ENCODE measurements at regions not wholly inside any gene's neighbourhood (a gene's known extent, or its start where the extent isn't known, plus 50 kb on each side); places are given as distances from the start of the nearest gene placed in this dataset.

GRCh38 chr21:43348801-43349261, 78.1 kb downstream of the SIK1 start:
- in situ Hi-C loops (cut with HindIII; ENCODE audit: low sequenced_read_pairs), result no loop called here
- no peak overlapping the region for H3K4me3 ChIP-seq (ENCODE audit: low read depth, low read length)
- no peak for TF ChIP-seq CTCF (IDR thresholded peaks at IDR 0.05; ENCODE audit: low read depth, low read length, missing control alignments)
- DNase-seq (ENCODE audit: low read depth), result no peak

GRCh38 chr21:43348170-43348766, 78.7 kb downstream of the SIK1 start:
- no peak for DNase-seq (ENCODE audit: low read depth)
- H3K4me3 ChIP-seq (ENCODE audit: low read depth, low read length), result no peak overlapping the region
- no peak for TF ChIP-seq CTCF (IDR thresholded peaks at IDR 0.05; ENCODE audit: low read depth, low read length, missing control alignments)
- in situ Hi-C loops (cut with HindIII; ENCODE audit: low sequenced_read_pairs), result no loop called here

- no peak overlapping the region for H3K4me3 ChIP-seq (ENCODE audit: low read depth, low read length)
- TF ChIP-seq CTCF (IDR thresholded peaks at IDR 0.05; ENCODE audit: low read depth, low read length, missing control alignments), result no peak
- in situ Hi-C loops (cut with HindIII; ENCODE audit: low sequenced_read_pairs), result no loop called here
- no peak for DNase-seq (ENCODE audit: low read depth)
Observed at GRCh38 chr21:43347461-43348169, 79.3 kb downstream of the SIK1 start.

GRCh38 chr21:43346551-43346950, 80.4 kb downstream of the SIK1 start:
- H3K4me3 ChIP-seq (ENCODE audit: low read depth, low read length), result no peak overlapping the region
- no peak for TF ChIP-seq CTCF (IDR thresholded peaks at IDR 0.05; ENCODE audit: low read depth, low read length, missing control alignments)
- no peak for DNase-seq (ENCODE audit: low read depth)
- in situ Hi-C loops (cut with HindIII; ENCODE audit: low sequenced_read_pairs), result no loop called here

- no peak for TF ChIP-seq CTCF (IDR thresholded peaks at IDR 0.05; ENCODE audit: low read depth, low read length, missing control alignments)
- DNase-seq (ENCODE audit: low read depth), result no peak
- in situ Hi-C loops (cut with HindIII; ENCODE audit: low sequenced_read_pairs), result no loop called here
- H3K4me3 ChIP-seq (ENCODE audit: low read depth, low read length), result no peak overlapping the region
Observed at GRCh38 chr21:43345746-43346409, 81.1 kb downstream of the SIK1 start.

- in situ Hi-C loops (cut with HindIII; ENCODE audit: low sequenced_read_pairs), result no loop called here
- H3K4me3 ChIP-seq (ENCODE audit: low read depth, low read length), result no peak overlapping the region
- DNase-seq (ENCODE audit: low read depth), result no peak
- no peak for TF ChIP-seq CTCF (IDR thresholded peaks at IDR 0.05; ENCODE audit: low read depth, low read length, missing control alignments)
Observed at GRCh38 chr21:43345046-43345745, 81.7 kb downstream of the SIK1 start.
